Stimulated activated CD4-positive, alpha-beta T cell treated with anti-CD3 and anti-CD28 coated beads, Interleukin-4, amount 100 ng/mL, for 24 hours (primary cell): ENCODE measurements at regions not wholly inside any gene's neighbourhood (a gene's known extent, or its start where the extent isn't known, plus 50 kb on each side); places are given as distances from the start of the nearest gene placed in this dataset.
"Not testable (repeated sequence)": the region's sequence is repeated elsewhere in the genome, so short reads cannot be mapped to it uniquely, and the experiment has no call there.

Experiments
- DNase-seq: peaks from one replicate; pipeline ENCODE4 v3.0.0-alpha.2; 2020

DNA sequence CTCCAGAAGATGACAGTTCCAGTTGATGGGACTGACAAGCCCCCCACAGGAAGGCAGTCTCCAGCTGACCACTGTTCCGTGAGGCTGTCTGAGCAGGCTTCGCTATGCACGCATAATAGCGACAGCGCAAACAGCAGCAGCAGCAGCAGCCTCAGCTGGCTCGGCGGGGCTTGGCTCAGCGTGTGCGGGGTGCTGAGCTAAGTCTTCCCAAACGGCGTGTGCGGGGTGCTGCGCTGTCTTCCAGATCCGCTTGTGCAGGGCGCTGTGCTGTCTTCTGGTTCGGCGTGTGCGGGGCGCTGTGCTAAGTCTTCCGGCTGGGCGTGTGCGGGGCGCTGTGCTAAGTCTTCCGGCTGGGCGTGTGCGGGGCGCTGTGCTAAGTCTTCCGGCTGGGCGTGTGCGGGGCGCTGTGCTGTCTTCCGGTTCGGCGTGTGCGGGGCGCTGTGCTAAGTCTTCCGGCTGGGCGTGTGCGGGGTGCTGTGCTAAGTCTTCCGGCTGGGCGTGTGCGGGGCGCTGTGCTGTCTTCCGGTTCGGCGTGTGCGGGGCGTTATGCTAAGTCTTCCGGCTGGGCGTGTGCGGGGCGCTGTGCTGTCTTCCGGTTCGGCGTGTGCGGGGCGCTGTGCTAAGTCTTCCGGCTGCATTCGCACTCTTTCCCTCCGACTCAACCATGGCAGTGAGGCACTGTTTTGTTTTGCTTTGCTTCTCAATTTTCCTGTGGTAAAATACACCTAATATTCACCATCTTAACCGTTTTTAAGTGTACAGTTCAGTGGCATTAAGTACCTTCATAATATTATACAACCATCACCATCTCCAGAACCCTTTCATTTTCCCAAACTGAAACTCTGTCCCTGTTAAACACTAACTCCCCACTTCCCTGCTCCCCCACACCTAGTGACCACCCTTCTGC lies 156.1 kb downstream of the BMP7 start:
- DNase-seq = not testable (repeated sequence)

DNA sequence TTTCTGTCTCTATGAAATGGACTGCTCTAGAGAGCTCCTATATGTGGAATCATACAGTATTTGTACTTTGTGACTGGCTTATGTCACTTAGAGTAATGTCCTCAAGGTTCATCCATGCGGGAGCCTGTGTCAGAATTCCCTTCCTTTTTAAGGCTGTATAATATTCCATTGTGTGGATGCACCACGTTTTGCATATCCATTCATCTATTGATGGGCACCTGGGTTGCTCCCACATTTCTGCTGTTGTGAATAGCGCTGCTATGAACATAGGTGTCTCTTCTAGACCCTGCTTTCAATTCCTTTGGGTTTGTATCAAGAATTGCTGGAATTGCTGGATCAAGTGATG lies 155.4 kb downstream of the BMP7 start:
- DNase-seq = no peak

DNA sequence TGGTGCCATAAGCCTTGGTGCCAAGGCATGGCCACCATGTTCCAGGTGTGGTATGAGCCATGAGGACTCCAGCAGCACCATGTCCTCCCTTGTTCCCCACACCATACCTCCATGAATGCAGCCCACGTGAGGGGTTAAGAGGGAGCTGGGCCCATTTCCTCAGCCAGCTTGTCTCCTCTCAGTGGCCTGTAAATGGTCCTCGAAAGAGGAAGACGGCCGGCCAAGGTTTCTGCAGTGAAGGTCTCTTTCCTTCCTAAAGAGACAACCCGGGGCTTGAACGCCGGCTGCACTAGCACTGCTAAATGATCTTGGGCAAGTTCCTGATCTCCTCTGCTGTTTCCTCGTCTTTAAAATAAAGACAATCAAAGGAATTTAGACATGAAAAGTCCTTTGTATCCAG lies 154.0 kb downstream of the BMP7 start:
- no peak for DNase-seq

DNA sequence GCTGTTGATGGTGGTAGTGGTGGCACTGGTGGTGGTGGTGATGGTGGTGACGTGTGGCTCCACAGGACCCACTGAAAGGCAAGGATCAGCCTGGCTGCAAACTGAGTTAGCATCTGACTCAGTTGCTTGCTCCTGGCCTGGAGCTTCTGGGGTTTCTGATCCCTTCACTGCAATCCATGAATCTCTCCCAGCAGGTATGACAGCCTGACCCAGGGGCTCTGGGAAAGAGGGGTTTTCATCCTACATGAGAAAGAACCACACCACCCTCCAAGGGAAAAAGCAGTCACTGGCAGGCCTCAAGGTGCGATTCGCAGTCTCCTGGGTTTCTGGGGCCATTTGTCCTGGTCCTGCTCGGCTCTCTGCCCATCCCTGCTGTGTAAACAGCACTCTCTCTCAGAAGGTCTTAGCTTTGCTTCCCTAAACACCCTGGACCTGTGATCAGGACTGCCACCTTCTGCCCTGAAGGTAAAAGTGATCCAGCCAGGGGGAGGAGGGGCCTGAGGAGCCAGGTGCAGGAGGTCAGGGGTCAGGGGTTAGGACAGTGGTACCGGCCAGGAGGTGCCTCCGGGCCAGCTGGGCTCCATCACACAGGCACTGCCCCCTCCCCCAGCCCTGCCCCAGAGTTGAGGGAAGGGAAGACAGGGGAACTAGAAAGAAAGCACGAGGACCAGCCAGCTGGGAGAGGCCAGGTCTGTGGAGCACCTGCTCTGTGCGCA lies 152.0 kb downstream of the BMP7 start:
- DNase-seq = no peak

DNA sequence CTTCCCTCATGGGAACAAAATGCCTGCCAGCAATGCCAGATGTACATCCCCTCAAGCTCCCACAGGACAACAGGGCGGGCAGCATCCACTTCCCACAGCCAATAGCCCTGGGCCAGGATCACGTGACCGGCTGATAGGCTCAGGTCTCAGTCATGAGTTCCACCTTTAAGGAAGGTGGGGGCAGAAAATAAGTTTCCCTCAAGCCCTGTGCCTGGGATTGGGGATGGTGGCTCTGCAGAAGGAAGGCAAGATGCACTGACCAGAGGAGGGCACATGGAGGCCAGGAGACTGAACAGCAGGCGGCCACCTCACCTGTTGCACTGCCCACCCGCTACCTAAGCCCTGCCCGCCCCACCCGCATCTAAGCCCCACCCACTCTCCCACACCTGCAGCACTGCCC lies 149.1 kb downstream of the BMP7 start:
- no peak for DNase-seq

DNA sequence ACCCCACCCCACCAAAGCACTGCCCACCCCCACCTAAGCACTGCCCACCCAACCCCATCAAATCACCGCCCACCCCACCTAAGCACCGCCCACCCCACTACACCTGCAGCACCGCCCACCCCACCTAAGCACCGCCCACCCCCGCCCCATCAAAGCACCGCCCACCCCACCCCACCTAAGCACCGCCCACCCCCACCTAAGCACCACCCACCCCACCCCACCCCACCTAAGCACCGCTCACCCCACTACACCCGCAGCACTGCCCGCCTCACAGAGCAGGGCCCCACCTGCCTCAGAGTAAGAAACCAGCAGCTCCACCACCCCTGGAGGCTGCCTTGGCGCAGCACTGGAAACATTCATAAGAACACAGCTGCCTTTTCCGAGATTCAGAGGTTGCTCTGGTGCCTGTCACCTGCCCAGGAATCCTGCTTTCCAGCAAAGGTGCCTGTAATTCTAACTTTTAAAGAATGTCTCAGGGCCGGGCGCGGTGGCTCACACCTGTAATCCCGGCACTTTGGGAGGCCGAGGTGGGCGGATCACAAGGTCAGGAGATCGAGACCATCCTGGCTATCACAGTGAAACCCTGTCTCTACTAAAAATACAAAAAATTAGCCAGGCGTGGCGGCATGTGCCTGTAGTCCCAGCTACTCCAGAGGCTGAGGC lies 148.2 kb downstream of the BMP7 start:
- DNase-seq = no peak
